ENCODE measurements at regions not wholly inside any gene's neighbourhood (a gene's known extent, or its start where the extent isn't known, plus 50 kb on each side); places are given as distances from the start of the nearest gene placed in this dataset.

DNA sequence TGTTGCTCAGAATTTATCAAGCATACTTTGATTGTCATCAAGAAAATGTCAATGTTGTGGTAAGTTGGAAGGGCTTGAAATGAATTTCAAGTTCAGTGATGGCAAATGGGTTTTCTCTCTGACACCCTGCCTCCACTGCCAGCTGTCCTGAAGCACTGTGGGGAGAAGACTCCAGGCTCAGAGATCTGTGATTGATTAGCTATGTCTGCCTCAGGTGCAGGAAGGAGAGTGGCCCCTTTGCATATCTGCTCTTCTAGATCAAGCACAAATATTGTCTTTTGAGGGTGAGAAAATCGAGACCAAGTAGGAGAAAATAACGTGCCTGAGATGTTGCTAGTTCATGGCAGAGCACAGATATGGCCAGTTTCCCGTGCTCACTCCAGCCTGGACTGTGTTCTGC lies 178.8 kb upstream of the GLI2 start:
- TF ChIP-seq, protein P1, sequence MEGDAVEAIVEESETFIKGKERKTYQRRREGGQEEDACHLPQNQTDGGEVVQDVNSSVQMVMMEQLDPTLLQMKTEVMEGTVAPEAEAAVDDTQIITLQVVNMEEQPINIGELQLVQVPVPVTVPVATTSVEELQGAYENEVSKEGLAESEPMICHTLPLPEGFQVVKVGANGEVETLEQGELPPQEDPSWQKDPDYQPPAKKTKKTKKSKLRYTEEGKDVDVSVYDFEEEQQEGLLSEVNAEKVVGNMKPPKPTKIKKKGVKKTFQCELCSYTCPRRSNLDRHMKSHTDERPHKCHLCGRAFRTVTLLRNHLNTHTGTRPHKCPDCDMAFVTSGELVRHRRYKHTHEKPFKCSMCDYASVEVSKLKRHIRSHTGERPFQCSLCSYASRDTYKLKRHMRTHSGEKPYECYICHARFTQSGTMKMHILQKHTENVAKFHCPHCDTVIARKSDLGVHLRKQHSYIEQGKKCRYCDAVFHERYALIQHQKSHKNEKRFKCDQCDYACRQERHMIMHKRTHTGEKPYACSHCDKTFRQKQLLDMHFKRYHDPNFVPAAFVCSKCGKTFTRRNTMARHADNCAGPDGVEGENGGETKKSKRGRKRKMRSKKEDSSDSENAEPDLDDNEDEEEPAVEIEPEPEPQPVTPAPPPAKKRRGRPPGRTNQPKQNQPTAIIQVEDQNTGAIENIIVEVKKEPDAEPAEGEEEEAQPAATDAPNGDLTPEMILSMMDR (IDR thresholded peaks at IDR 0.05; ENCODE audit: low read length): no peak
- no peak for TF ChIP-seq EZH2 (optimal IDR thresholded peaks at IDR 0.05; ENCODE audit: low read depth, low read length)

Measured in MM.1S (cell line).